H1 (cell line): ENCODE measurements at regions not wholly inside any gene's neighbourhood (a gene's known extent, or its start where the extent isn't known, plus 50 kb on each side); places are given as distances from the start of the nearest gene placed in this dataset.

ENCODE experiments used
- CHD7 ChIP-seq: fragments of 300-600 bp; sonication (generic); IDR thresholded peaks from 2 replicates; pipeline ENCODE4 v1.7.1; 2012; ENCODE audit warnings: low read length, moderate library complexity, mild to moderate bottlenecking, inconsistent platforms; ENCODE audit not compliant: insufficient replicate concordance
- EGR1 ChIP-seq: IDR thresholded peaks from 2 replicates; pipeline ENCODE4 v1.6.1; 2011; ENCODE audit warnings: low read depth, low read length, borderline replicate concordance
- RNF2 ChIP-seq: fragments of 200-900, 300-1000 bp; sonication (generic); IDR thresholded peaks from 2 replicates; pipeline ENCODE4 v1.7.1; 2016; ENCODE audit warnings: borderline replicate concordance, low read depth, mild to moderate bottlenecking, antibody characterized with exemption, low read length; ENCODE audit not compliant: poor library complexity, severe bottlenecking; ENCODE audit errors: missing control alignments
- SP2 ChIP-seq: IDR thresholded peaks from 2 replicates; pipeline ENCODE4 v1.6.1; 2012; ENCODE audit warnings: mild to moderate bottlenecking, low read length, inconsistent platforms
- SP4 ChIP-seq: IDR thresholded peaks from 2 replicates; pipeline ENCODE4 v1.6.1; 2012; ENCODE audit warnings: low read length, inconsistent platforms
- TF ChIP-seq, protein P1 (sequence below), 3 experiments: IDR thresholded peaks; 1 replicate in 2 of 3; 2 replicates in 1 of 3; pipeline versions ENCODE4 v1.5.1 to v1.6.1; 2011; ENCODE audit warnings: low read length in 3 of 3, mild to moderate bottlenecking in 3 of 3, inconsistent platforms in 2 of 3, low read depth in 1 of 3, moderate library complexity in 1 of 3; ENCODE audit not compliant: insufficient read depth in 1 of 3; ENCODE audit errors: control extremely low read depth in 1 of 3

DNA sequence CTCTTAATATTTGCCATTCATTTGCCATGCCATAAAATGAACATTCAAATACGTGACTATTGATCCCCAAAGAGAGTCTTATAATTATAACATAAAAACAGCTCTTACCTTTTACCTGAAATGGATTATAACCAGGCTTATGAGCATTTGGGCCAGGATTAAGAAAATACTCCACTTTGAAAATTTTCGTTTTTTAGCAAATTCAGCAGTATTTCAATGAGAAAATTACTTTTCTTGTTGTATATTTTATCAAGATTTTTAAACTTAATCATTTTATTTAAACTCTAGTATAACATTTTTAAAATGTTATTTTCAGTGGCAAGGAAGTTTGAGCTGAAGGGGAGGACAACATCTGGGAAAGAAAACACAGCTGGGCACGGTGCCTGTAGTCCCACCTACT is 59.0 kb upstream of the RAPGEF2 start (continued):
- no peak for TF ChIP-seq EGR1
- TF ChIP-seq SP2 = no peak
- no peak for TF ChIP-seq SP4
- TF ChIP-seq CHD7 = no peak
- TF ChIP-seq, protein P1, sequence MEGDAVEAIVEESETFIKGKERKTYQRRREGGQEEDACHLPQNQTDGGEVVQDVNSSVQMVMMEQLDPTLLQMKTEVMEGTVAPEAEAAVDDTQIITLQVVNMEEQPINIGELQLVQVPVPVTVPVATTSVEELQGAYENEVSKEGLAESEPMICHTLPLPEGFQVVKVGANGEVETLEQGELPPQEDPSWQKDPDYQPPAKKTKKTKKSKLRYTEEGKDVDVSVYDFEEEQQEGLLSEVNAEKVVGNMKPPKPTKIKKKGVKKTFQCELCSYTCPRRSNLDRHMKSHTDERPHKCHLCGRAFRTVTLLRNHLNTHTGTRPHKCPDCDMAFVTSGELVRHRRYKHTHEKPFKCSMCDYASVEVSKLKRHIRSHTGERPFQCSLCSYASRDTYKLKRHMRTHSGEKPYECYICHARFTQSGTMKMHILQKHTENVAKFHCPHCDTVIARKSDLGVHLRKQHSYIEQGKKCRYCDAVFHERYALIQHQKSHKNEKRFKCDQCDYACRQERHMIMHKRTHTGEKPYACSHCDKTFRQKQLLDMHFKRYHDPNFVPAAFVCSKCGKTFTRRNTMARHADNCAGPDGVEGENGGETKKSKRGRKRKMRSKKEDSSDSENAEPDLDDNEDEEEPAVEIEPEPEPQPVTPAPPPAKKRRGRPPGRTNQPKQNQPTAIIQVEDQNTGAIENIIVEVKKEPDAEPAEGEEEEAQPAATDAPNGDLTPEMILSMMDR (IDR thresholded peaks at IDR 0.05; ENCODE audit: control extremely low read depth in 1 of 3, insufficient read depth in 1 of 3, low read depth in 1 of 3, low read length in 3 of 3) = no peak
- TF ChIP-seq RNF2 = no peak
- TF ChIP-seq, all 59 proteins: peak for 0
